CD14-positive monocyte (primary cell): ENCODE measurements at regions not wholly inside any gene's neighbourhood (a gene's known extent, or its start where the extent isn't known, plus 50 kb on each side); places are given as distances from the start of the nearest gene placed in this dataset.
"Not testable (repeated sequence)": the region's sequence is repeated elsewhere in the genome, so short reads cannot be mapped to it uniquely, and the experiment has no call there.

ENCODE experiments used
- DNase-seq, 3 donors: peaks; one replicate each; pipeline ENCODE4 v3.0.0-alpha.2; 2011 to 2022
- H2AFZ ChIP-seq: 2 replicates; pipeline ENCODE4 v1.6.0; 2012; ENCODE audit warnings: mild to moderate bottlenecking, low read depth, low read length, inconsistent platforms; ENCODE audit not compliant: insufficient read depth, poor library complexity, severe bottlenecking
- H3K27ac ChIP-seq, 2 donors: 1 replicate in 1 of 2; 2 replicates in 1 of 2; pipeline ENCODE4 v1.5.1; 2012 to 2013; ENCODE audit warnings: low read length in 2 of 2, control low read depth in 1 of 2, inconsistent platforms in 1 of 2, low read depth in 1 of 2, mild to moderate bottlenecking in 1 of 2
- H3K27me3 ChIP-seq, 2 donors: one replicate each; pipeline versions ENCODE4 v1.6.0 to v1.6.1; 2011 to 2013; ENCODE audit warnings: low read length in 2 of 2; ENCODE audit not compliant: control insufficient read depth in 2 of 2, insufficient read depth in 2 of 2
- H3K36me3 ChIP-seq, 2 donors: replicated peaks in 1 of 2; 1 replicate in 1 of 2; 2 replicates in 1 of 2; pipeline versions ENCODE4 v1.5.1 to v1.6.1; 2012 to 2013; ENCODE audit warnings: low read length in 2 of 2, control low read depth in 1 of 2, inconsistent platforms in 1 of 2, mild to moderate bottlenecking in 1 of 2; ENCODE audit not compliant: insufficient read depth in 2 of 2, control insufficient read depth in 1 of 2
- H3K4me1 ChIP-seq, 2 donors: 1 replicate in 1 of 2; 2 replicates in 1 of 2; pipeline versions ENCODE4 v1.5.1 to v1.6.1; 2012 to 2013; ENCODE audit warnings: low read length in 2 of 2, control low read depth in 1 of 2, inconsistent platforms in 1 of 2, mild to moderate bottlenecking in 1 of 2, moderate library complexity in 1 of 2; ENCODE audit not compliant: insufficient read depth in 2 of 2, control insufficient read depth in 1 of 2
- H3K4me2 ChIP-seq: replicated peaks from 2 replicates; pipeline ENCODE3; 2012; ENCODE audit warnings: low read length, moderate library complexity, mild to moderate bottlenecking; ENCODE audit not compliant: poor library complexity, severe bottlenecking; ENCODE audit errors: extremely low read depth
- H3K4me3 ChIP-seq, 3 experiments: fragments of 200-600 bp in 1 of 3; sonication (generic) in 1 of 3; replicated peaks in 1 of 3; 1 replicate in 2 of 3; 2 replicates in 1 of 3; pipeline ENCODE4 v1.5.1; 2011 to 2013; ENCODE audit warnings: low read length in 3 of 3, mild to moderate bottlenecking in 3 of 3, control low read depth in 2 of 3, low read depth in 2 of 3, inconsistent platforms in 1 of 3, moderate library complexity in 1 of 3
- H3K79me2 ChIP-seq: 2 replicates; pipeline ENCODE4 v1.6.0; 2012; ENCODE audit warnings: mild to moderate bottlenecking, control low read depth, inconsistent platforms, low read length, moderate library complexity; ENCODE audit not compliant: insufficient read depth
- H3K9ac ChIP-seq: 2 replicates; pipeline ENCODE4 v1.6.0; 2017; ENCODE audit warnings: low read length, mild to moderate bottlenecking; ENCODE audit not compliant: insufficient read depth, poor library complexity, severe bottlenecking
- H3K9me3 ChIP-seq, 2 donors: replicated peaks in 1 of 2; 1 replicate in 1 of 2; 2 replicates in 1 of 2; pipeline versions ENCODE4 v1.5.1 to v1.6.1; 2012 to 2013; ENCODE audit warnings: low read length in 2 of 2, control low read depth in 1 of 2; ENCODE audit not compliant: control insufficient read depth in 1 of 2, insufficient read depth in 1 of 2
- H4K20me1 ChIP-seq: 2 replicates; pipeline ENCODE4 v1.6.0; 2012; ENCODE audit warnings: mild to moderate bottlenecking, low read length, control low read depth, moderate library complexity; ENCODE audit not compliant: insufficient read depth
- H3K27ac Mint-ChIP-seq, 7 donors: one replicate each; pipeline ENCODE4 v1.8.0; 2020; ENCODE audit warnings: mild to moderate bottlenecking in 7 of 7, mixed read lengths in 7 of 7, moderate library complexity in 6 of 7, inconsistent platforms in 2 of 7
- H3K27me3 Mint-ChIP-seq, 3 donors: one replicate each; pipeline ENCODE4 v1.8.0; 2021 to 2022; ENCODE audit warnings: low read depth in 3 of 3, mild to moderate bottlenecking in 3 of 3, mixed read lengths in 3 of 3, moderate library complexity in 3 of 3, inconsistent platforms in 1 of 3
- H3K36me3 Mint-ChIP-seq, 2 donors: one replicate each; pipeline ENCODE4 v1.8.0; 2020; ENCODE audit warnings: mixed read lengths in 2 of 2, inconsistent platforms in 1 of 2, mild to moderate bottlenecking in 1 of 2
- H3K4me1 Mint-ChIP-seq: one replicate; pipeline ENCODE4 v1.8.0; 2020; ENCODE audit warnings: mild to moderate bottlenecking, mixed read lengths
- H3K4me3 Mint-ChIP-seq, 2 donors: one replicate each; pipeline ENCODE4 v1.8.0; 2020; ENCODE audit warnings: mild to moderate bottlenecking in 2 of 2, mixed read lengths in 2 of 2, moderate library complexity in 1 of 2
- H3K9me3 Mint-ChIP-seq, 7 donors: one replicate each; pipeline ENCODE4 v1.8.0; 2020 to 2022; ENCODE audit warnings: mixed read lengths in 7 of 7, mild to moderate bottlenecking in 6 of 7, moderate library complexity in 6 of 7, inconsistent platforms in 2 of 7
- WGBS: methylation state at CpG from one replicate; pipeline ENCODE4 v1.1.5; 2013; ENCODE audit warnings: missing lambda C conversion rate; ENCODE audit not compliant: insufficient coverage; 5-methylcytosine and 5-hydroxymethylcytosine counted together
- intact Hi-C, 2 donors: fragments of 100-400 bp; cut with micrococcal nuclease; formaldehyde crosslinking; loops; one replicate each; pipeline versions ENCODE4 v1.15.0 to v1.15.1; 2023
- TF ChIP-seq, protein P1 (sequence below): fragments of 200-600 bp; IDR thresholded peaks from one replicate; pipeline ENCODE4 v1.8.0; 2022; ENCODE audit warnings: antibody characterized with exemption, mild to moderate bottlenecking

DNA sequence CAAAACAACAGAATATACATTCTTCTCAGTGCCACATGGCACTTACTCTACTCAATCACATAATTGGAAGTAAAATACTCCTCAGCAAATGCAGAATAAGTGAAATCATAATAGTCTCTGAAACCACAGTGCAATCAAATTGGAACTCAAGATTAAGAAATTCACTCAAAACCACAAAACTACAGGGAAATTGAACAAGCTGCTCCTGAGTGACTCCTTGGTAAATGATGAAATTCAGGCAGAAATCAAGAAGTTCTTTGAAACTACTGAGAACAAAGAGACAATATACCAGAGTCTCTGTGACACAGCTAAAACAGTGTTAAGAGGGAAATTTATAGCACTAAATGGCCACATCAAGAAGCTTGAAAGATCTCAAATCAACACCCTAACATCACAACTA lies 125.4 kb downstream of the MTERF1 start:
- H3K9me3 Mint-ChIP-seq: peaks cover 0 to 22% (median 6%) of the 10 kb centered on the region in 7 donors
- H3K36me3 ChIP-seq, H2AFZ ChIP-seq, H3K9ac ChIP-seq, DNase-seq, H3K27me3 Mint-ChIP-seq, H3K36me3 Mint-ChIP-seq, H3K27ac Mint-ChIP-seq, H3K4me1 Mint-ChIP-seq, H3K27me3 ChIP-seq, H3K27ac ChIP-seq, H3K79me2 ChIP-seq, H4K20me1 ChIP-seq, H3K4me2 ChIP-seq, H3K4me3 ChIP-seq, intact Hi-C loops, H3K4me1 ChIP-seq, H3K4me3 Mint-ChIP-seq: not testable (repeated sequence)
- peaks cover 0 to 21% of the 10 kb centered on the region in 2 donors for H3K9me3 ChIP-seq

DNA sequence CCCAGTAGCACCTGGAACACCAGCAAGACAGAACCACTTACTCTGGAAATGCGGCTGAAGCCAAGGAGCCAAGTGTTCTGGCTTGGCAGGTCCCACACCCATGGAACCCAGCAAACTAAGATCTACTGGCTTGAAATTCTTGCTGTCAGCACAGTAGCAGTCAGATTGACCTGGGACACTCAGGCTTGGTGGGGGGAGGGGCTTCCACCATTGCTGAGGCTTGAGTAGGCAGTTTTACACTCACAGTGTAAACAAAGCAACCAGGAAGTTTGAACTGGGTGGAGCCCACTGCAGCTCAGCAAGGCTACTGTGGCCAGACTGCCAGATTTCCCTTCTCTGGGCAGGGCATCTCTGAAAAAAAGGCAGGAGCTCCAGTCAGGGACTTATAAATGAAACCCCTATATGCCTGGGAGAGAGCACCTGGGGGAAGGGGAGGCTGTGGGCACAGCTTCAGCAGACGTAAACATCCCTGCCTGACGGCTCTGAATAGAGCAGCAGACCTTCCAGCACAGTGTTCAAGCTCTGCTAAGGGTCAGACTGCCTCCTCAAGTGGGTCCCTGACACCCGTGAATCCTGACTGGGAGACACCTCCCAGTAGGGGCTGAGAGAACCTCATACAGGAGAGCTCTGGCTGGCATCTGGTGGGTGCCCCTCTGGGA lies 121.2 kb downstream of the MTERF1 start:
- no peak overlapping the region for H3K4me2 ChIP-seq

More for the DNA sequence above, 121.2 kb downstream of the MTERF1 start:
- DNase-seq: no peak
- no peak overlapping the region for H2AFZ ChIP-seq
- H3K27ac ChIP-seq: no peak overlapping the region
- TF ChIP-seq, protein P1, sequence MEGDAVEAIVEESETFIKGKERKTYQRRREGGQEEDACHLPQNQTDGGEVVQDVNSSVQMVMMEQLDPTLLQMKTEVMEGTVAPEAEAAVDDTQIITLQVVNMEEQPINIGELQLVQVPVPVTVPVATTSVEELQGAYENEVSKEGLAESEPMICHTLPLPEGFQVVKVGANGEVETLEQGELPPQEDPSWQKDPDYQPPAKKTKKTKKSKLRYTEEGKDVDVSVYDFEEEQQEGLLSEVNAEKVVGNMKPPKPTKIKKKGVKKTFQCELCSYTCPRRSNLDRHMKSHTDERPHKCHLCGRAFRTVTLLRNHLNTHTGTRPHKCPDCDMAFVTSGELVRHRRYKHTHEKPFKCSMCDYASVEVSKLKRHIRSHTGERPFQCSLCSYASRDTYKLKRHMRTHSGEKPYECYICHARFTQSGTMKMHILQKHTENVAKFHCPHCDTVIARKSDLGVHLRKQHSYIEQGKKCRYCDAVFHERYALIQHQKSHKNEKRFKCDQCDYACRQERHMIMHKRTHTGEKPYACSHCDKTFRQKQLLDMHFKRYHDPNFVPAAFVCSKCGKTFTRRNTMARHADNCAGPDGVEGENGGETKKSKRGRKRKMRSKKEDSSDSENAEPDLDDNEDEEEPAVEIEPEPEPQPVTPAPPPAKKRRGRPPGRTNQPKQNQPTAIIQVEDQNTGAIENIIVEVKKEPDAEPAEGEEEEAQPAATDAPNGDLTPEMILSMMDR: no peak
- Mint-ChIP-seq H3K27ac (no peak overlapping the region), H3K9me3 (peaks cover 4 to 31% (median 11%) of the 10 kb centered on the region in 7 donors), H3K4me3 (no peak overlapping the region), H3K36me3 (no peaks in the 10 kb centered on the region), H3K27me3 (peaks cover 0 to 1% (median 0%) of the 10 kb centered on the region in 3 donors), H3K4me1 (no peaks in the 10 kb centered on the region)
- no peaks in the 10 kb centered on the region for H3K79me2 ChIP-seq
- no peaks in the 10 kb centered on the region for H3K36me3 ChIP-seq
- intact Hi-C loops: no loop called here
- 90% methylated on average over 2 of the region's 4 CpGs for WGBS
- no peaks in the 10 kb centered on the region for H3K27me3 ChIP-seq
- no peaks in the 10 kb centered on the region for H4K20me1 ChIP-seq
- H3K4me3 ChIP-seq: no peak overlapping the region
- H3K9ac ChIP-seq: no peak overlapping the region
- H3K4me1 ChIP-seq: no peaks in the 10 kb centered on the region
- H3K9me3 ChIP-seq: peaks cover 0 to 13% of the 10 kb centered on the region in 2 donors
